ENCODE measurements at regions not wholly inside any gene's neighbourhood (a gene's known extent, or its start where the extent isn't known, plus 50 kb on each side); places are given as distances from the start of the nearest gene placed in this dataset.
"Not testable (repeated sequence)": the region's sequence is repeated elsewhere in the genome, so short reads cannot be mapped to it uniquely, and the experiment has no call there.

- DNase-seq = no peak
These were observed 1221.3 kb upstream of the CELF4 start for GRCh38 chr18:38786906-38787305.

- not testable (repeated sequence) for DNase-seq
These were observed 1206.0 kb upstream of the CELF4 start for GRCh38 chr18:38771620-38772019.

GRCh38 chr18:38768504-38768903, 1202.9 kb upstream of the CELF4 start:
- DNase-seq = no peak

DNA sequence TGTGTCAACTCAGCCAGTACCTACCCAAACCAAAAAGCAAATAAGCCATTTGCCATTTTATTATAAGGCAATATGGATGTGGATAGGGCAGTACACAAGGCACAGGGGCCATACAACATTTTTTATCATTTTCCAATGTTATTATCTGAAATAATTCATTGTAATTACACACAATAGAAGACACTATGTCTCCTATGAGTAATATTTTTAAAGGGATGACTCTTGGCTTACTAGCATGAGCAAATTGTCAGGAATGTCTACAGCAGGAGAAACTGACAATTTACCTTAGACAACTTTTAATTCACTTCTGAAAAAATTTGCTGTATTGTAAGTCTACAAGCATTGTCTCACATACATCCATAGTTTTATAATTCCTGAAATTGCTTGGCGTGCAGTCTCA, 1193.9 kb upstream of the CELF4 start:
- peak; percentile 0 for DNase-seq

DNA sequence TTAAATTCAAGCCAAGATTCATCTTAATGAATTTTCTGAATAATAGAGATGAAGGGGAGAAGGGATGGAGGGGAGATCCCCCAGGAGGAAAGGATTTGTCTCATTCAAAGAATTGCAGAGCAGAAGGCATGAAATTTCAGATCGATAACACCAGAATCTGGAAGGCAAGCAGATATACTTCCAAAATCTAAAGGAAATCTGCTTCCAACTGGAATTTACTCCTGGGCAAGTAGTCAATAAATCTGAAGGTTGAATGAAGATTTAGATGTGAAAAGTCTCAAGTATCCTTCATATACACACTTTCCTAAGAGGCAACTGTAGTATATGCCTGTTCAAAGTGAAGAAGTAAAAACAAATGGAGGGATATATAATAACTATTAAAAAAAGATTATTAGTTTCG, 1190.8 kb upstream of the CELF4 start:
- DNase-seq = no peak

DNA sequence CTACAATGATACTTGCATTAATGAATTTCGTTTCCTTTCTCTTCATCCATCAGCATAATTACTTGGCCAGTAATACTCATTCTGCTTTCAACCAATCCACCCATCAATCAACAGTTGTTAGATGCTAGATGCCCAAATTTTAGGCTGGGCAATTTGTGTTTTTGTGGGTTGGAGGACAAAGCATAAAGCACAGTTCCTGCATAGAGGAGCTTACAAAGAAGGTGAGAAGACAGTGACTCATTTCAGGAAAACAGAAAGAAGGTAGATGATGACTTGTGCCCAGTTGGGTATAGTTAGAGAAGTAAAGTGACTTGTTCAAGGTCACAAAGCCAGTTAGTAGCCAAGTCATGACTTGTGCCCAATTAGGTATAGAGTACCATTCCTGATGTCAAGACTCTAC, 1186.8 kb upstream of the CELF4 start:
- DNase-seq = no peak

- no peak for DNase-seq
These were observed 1186.3 kb upstream of the CELF4 start for GRCh38 chr18:38751898-38752297.

- no peak for DNase-seq
These were observed 1185.6 kb upstream of the CELF4 start for GRCh38 chr18:38751211-38751610.

DNA sequence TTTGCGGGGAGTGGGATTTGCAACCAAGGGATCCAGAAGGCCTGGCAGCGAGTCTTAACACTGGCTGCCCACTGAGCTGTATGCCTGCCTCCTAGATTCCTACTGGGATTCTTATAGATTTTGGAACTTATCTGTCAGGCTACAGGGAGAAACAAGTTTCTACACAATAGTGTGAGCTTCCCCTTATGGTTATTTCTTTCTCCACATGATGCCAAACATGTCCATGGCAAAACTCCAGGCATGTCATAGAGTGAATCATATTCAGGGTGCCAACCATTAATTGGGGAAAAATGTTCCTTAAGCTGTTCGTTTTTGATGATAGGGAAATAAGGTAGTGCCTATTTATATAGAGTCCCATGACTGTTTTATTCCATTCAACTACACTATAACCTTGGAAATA, 1185.2 kb upstream of the CELF4 start:
- no peak for DNase-seq

DNA sequence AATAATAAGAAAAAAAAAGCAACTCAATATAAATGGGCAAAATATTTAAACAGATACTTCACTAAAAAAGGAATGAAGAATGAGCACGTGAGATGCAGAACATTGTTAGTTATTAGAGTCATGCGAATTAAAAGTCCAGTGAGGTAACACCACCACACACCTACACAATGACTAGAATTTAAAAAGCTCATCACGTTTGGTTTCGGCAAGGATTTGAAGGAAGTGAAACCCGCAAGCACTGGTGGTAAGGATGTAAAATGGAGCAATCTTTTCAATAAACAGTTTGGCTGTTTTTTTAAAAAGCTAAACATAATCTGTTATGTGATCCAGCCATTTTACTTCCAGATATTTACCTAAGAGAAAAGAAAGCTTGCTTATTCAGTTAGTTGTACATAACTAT, 1181.6 kb upstream of the CELF4 start:
- no peak for DNase-seq

DNA sequence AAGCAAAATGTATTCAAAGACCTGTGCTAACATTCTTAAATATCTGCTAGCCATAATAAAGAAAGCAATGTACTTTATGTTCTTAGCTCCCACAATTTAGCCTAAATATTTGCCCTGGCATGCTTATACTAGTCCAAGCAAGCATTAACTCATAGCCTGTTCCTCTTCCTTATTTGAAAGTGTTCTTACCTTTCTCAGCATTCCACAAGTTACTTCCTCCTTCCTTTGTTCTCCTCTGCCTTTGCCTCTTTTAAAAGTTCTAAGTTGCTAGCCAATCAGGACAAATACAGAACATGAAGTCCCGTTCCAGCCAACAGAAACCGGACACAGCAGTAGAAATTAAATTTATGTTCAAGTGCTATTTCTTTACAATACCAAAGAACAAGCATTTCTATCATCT, 1154.6 kb upstream of the CELF4 start:
- DNase-seq = not testable (repeated sequence)

DNA sequence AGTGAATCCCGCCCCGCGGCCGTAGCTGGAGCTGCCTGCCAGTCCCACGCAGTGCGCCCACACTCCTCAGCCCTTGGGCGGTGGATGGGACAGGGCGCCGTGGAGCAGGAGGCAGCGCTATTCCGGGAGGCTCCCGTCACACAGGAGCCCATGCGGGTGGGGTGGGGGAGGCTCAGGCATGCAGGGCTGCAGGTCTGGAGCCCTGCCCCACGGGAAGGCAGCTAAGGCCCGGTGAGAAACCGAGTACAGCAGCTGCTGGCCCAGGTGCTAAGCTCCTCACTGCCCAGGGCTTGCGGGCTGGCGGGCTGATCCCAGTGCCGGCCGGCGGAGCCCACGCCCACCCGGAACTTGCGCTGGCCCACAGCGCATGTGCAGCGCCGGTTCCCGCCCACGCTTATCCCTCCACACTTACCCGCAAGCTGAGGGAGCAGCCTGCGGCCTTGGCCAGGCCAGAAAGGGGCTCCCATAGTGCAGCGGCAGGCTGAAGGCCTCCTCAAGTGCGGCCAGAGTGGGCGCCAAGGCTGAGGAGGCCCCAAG, 1152.8 kb upstream of the CELF4 start:
- no peak for DNase-seq

DNA sequence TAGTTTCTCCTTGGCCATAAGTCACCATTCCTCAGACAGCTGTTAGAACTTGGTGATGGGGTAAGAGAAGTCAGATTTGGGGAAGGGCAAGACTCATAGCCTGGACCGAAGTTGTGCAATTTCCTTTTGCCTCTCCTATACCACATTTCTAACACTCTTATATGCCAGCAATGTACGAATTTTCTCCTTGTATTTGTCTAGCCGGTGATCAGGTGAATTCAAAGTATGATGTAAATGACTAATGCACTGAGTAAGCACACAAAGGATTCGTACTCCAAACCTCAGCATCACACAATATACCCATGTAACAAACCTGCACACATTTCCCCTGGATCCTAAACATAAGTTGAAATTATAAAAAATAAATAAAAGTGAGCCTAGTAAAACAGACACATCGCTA, 1143.5 kb upstream of the CELF4 start:
- DNase-seq = no peak

GRCh38 chr18:38706373-38706772, 1140.8 kb upstream of the CELF4 start:
- no peak for DNase-seq

DNA sequence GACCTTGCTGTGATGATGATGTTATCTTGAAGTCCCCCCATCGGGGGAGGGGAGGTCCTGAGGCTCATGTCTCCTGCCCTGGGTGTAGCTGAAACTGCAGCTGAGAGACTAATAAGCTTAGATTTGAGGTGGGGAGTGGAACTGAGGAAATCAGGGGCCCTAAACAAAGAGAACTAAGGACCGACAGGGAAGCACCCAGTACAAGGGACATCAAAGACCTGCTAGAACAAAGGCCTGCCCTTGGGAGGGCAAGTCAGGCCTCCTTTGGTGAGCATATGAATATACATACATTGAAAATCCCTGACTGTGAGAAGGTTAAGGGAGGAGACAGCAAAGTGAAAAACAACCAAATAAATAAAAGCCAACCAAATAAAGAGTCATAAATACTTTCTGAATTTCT, 1132.5 kb upstream of the CELF4 start:
- no peak for DNase-seq

- DNase-seq = peak; percentile 36
These were observed 1130.1 kb upstream of the CELF4 start for GRCh38 chr18:38695559-38696280.

GRCh38 chr18:38693104-38693503, 1127.5 kb upstream of the CELF4 start:
- DNase-seq = no peak

DNA sequence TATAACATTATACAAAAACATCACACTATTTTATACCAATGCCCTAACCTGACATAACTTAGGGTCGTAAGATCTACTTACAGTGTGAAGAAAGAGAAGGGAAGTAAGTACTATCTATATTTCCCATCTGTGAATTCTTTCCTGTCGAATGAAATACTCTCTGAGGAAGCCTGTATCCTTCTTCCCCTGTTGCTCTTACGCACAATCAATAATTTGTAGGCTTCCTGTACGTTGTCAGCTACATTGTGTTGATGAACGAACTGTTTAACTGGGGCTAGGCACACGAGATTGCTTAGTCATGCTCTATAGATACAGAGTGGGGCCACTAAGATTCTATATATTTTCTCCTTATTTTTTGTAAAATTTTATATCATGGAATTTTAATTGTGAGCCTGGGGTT, 1125.0 kb upstream of the CELF4 start:
- DNase-seq = no peak

GRCh38 chr18:38688416-38688815, 1122.8 kb upstream of the CELF4 start:
- no peak for DNase-seq

- no peak for DNase-seq
These were observed 1104.9 kb upstream of the CELF4 start for GRCh38 chr18:38670486-38670885.

GRCh38 chr18:38664929-38665328, 1099.3 kb upstream of the CELF4 start:
- no peak for DNase-seq

DNA sequence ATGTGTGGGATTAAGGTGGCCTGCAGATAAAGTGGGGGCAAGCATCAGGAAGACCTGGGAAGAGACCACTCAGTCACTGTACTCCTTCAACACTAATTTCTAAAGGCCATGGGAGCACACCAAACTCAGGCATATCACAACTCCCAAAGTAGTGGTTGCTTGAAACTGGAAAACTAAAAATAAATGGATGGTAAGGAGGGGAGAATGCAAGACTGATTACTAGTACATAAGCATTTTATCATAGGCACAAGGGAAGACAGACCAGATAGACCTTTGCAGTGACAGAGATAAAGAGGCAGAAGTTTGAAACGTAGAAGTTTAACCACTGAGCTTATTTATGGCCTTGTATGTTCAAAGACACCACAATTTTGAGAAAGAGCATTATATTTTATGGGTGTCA, 1098.1 kb upstream of the CELF4 start:
- DNase-seq = no peak

DNA sequence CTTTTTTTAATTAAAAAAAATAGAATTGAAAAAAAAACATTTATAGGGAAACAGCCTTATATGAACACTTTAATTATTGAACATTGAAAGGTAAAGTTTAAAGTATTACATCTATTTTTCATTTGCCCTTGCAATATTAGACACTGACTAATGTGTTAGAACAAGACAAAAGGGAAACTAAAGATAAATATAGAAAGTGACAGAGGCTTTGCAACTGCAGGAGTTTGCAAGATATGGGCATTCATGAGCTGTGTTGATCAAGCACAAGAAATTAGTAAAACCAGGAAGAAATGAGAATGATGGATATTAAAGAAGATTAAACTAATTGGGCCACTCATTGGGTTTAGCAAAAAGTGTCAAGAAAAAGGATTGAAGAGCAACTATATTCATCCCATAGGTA, 1097.7 kb upstream of the CELF4 start:
- no peak for DNase-seq

- peak; percentile 5 for DNase-seq
These were observed 1089.3 kb upstream of the CELF4 start for GRCh38 chr18:38654946-38655345.

- DNase-seq = no peak
These were observed 1086.1 kb upstream of the CELF4 start for GRCh38 chr18:38651736-38652135.

All from fibroblast of skin of right quadriceps (primary cell).